Prostate gland (tissue), 2 donors: ENCODE measurements at regions not wholly inside any gene's neighbourhood (a gene's known extent, or its start where the extent isn't known, plus 50 kb on each side); places are given as distances from the start of the nearest gene placed in this dataset.

Experiments
- POLR2A ChIP-seq: fragments of 450-650 bp; IDR thresholded peaks from one replicate; pipeline ENCODE4 v1.6.1; 2016; ENCODE audit warnings: antibody characterized with exemption, mild to moderate bottlenecking
- TF ChIP-seq, protein P1 (sequence below), 4 experiments: fragments of 200-600 bp in 2 of 4; fragments of 450-650 bp in 2 of 4; sonication (generic) in 2 of 4; IDR thresholded peaks; 1 replicate in 3 of 4; 2 replicates in 1 of 4; pipeline ENCODE4 v1.5.1; 2016 to 2019; ENCODE audit warnings: antibody characterized with exemption in 4 of 4, mild to moderate bottlenecking in 2 of 4, moderate library complexity in 2 of 4

DNA sequence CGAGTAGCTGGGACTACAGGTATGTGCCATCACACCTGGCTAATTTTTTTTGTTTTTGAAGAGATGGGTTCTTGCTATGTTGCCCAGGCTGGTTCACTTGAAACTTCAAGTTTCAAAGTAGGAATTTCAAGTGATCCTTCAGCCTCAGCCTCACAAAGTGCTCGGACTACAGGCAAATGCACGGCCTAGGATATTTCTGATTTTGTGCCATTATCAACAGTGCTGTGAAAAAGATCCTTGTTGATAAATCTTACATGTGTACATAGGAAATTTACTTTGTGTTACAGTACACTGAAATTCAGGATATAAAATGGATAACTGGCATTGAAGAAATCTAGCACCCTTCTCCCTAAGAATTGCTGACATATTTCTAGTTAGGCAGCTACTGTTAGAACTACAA, 184.6 kb upstream of the PRDM1 start:
- TF ChIP-seq, protein P1, sequence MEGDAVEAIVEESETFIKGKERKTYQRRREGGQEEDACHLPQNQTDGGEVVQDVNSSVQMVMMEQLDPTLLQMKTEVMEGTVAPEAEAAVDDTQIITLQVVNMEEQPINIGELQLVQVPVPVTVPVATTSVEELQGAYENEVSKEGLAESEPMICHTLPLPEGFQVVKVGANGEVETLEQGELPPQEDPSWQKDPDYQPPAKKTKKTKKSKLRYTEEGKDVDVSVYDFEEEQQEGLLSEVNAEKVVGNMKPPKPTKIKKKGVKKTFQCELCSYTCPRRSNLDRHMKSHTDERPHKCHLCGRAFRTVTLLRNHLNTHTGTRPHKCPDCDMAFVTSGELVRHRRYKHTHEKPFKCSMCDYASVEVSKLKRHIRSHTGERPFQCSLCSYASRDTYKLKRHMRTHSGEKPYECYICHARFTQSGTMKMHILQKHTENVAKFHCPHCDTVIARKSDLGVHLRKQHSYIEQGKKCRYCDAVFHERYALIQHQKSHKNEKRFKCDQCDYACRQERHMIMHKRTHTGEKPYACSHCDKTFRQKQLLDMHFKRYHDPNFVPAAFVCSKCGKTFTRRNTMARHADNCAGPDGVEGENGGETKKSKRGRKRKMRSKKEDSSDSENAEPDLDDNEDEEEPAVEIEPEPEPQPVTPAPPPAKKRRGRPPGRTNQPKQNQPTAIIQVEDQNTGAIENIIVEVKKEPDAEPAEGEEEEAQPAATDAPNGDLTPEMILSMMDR (IDR thresholded peaks at IDR 0.05) = no peak
- no peak for TF ChIP-seq POLR2A
